HL-60 (cell line): ENCODE measurements at regions not wholly inside any gene's neighbourhood (a gene's known extent, or its start where the extent isn't known, plus 50 kb on each side); places are given as distances from the start of the nearest gene placed in this dataset.

Experiments used
- CTCF ChIP-seq: IDR thresholded peaks from one replicate; pipeline ENCODE4 v1.5.1; 2011; ENCODE audit warnings: low read length, control low read depth, inconsistent platforms; ENCODE audit not compliant: insufficient read depth
- GABPA ChIP-seq: IDR thresholded peaks from 2 replicates; pipeline ENCODE4 v1.6.1; 2012; ENCODE audit warnings: low read depth
- POLR2AphosphoS5 ChIP-seq: IDR thresholded peaks from 2 replicates; pipeline ENCODE4 v1.6.1; 2012; ENCODE audit warnings: low read depth
- REST ChIP-seq: IDR thresholded peaks from 2 replicates; pipeline ENCODE4 v1.6.1; 2012; ENCODE audit warnings: low read depth; ENCODE audit not compliant: insufficient replicate concordance

- TF ChIP-seq CTCF (no peak), REST (no peak), POLR2AphosphoS5 (no peak), GABPA (no peak)
Measured at GRCh38 chr3:30462721-30463470, 143.5 kb upstream of the TGFBR2 start.
